A549 (cell line): ENCODE measurements at regions not wholly inside any gene's neighbourhood (a gene's known extent, or its start where the extent isn't known, plus 50 kb on each side); places are given as distances from the start of the nearest gene placed in this dataset.

Experiments used
- BCL3 ChIP-seq: fragments of >200 bp; sonication (Bioruptor Twin); formaldehyde crosslinking; IDR thresholded peaks from 3 replicates; pipeline ENCODE4 v1.6.1; 2016
- CTCF ChIP-seq: fragments of >200 bp; sonication (Bioruptor Twin); formaldehyde crosslinking; IDR thresholded peaks from 3 replicates; pipeline ENCODE4 v1.5.1; 2016
- FOXS1 ChIP-seq: fragments of 250-450 bp; sonication (Bioruptor Pico); IDR thresholded peaks from 2 replicates; pipeline ENCODE4 v1.5.0; 2020; ENCODE audit warnings: mild to moderate bottlenecking, moderate library complexity
- KDM1A ChIP-seq: fragments of 200-600 bp; sonication (generic); IDR thresholded peaks from 2 replicates; pipeline ENCODE4 v1.6.1; 2016; ENCODE audit warnings: low read depth, mild to moderate bottlenecking
- MAZ ChIP-seq: fragments of 150-350 bp; IDR thresholded peaks from 2 replicates; pipeline ENCODE4 v1.6.1; 2014; ENCODE audit warnings: antibody characterized with exemption, low read depth, low read length, borderline replicate concordance
- MYC ChIP-seq: IDR thresholded peaks from 2 replicates; pipeline ENCODE4 v1.6.1; 2012; ENCODE audit warnings: mild to moderate bottlenecking, inconsistent platforms, low read length, improper control_type of control experiment, borderline replicate concordance
- POLR2A ChIP-seq: IDR thresholded peaks from 2 replicates; pipeline ENCODE4 v1.6.1; 2012; ENCODE audit warnings: mild to moderate bottlenecking, low read length
- RAD21 ChIP-seq, 2 experiments: fragments of >200 bp in 1 of 2; sonication (Bioruptor Twin) in 1 of 2; formaldehyde crosslinking in 1 of 2; IDR thresholded peaks in 1 of 2; conservative IDR thresholded peaks in 1 of 2; 2 replicates in 1 of 2; 3 replicates in 1 of 2; pipeline ENCODE4 v1.6.1; 2012 to 2018; ENCODE audit warnings: inconsistent platforms in 1 of 2
- RNF2 ChIP-seq: fragments of 200-600 bp; sonication (generic); IDR thresholded peaks from 2 replicates; pipeline ENCODE4 v1.6.1; 2016; ENCODE audit warnings: low read depth, mild to moderate bottlenecking, antibody characterized with exemption, moderate library complexity, borderline replicate concordance
- SMC3 ChIP-seq: fragments of >200 bp; sonication (Bioruptor Twin); formaldehyde crosslinking; IDR thresholded peaks from 3 replicates; pipeline ENCODE4 v1.6.1; 2018; ENCODE audit warnings: inconsistent platforms
- SREBF2 ChIP-seq: fragments of 450-650 bp; IDR thresholded peaks from 2 replicates; pipeline ENCODE4 v1.6.1; 2014; ENCODE audit warnings: mild to moderate bottlenecking, moderate library complexity
- TP53 ChIP-seq: fragments of 250-450 bp; sonication (Bioruptor Pico); IDR thresholded peaks from 2 replicates; pipeline ENCODE4 v1.5.0; 2021; ENCODE audit warnings: mild to moderate bottlenecking, moderate library complexity
- USF2 ChIP-seq: fragments of 450-650 bp; IDR thresholded peaks from 2 replicates; pipeline ENCODE4 v1.6.1; 2014; ENCODE audit warnings: antibody characterized with exemption

- TF ChIP-seq MAZ, result no peak
- TF ChIP-seq CTCF, result no peak
- TF ChIP-seq RNF2, result no peak
- no peak for TF ChIP-seq RAD21 (conservative IDR thresholded peaks at IDR 0.05 in 1 of 2, IDR thresholded peaks at IDR 0.05 in 1 of 2)
- TF ChIP-seq POLR2A, result no peak
- TF ChIP-seq MYC, result no peak
- no peak for TF ChIP-seq USF2
- TF ChIP-seq KDM1A, result no peak
- TF ChIP-seq BCL3, result no peak
- no peak for TF ChIP-seq SREBF2
- TF ChIP-seq FOXS1 (CRISPR knock-in tag), result no peak
- TF ChIP-seq TP53, result no peak
- no peak for TF ChIP-seq SMC3
Observed at GRCh38 chr13:110782185-110782584, 68.7 kb downstream of the ING1 start.
